ENCODE measurements at regions not wholly inside any gene's neighbourhood (a gene's known extent, or its start where the extent isn't known, plus 50 kb on each side); places are given as distances from the start of the nearest gene placed in this dataset.

DNA sequence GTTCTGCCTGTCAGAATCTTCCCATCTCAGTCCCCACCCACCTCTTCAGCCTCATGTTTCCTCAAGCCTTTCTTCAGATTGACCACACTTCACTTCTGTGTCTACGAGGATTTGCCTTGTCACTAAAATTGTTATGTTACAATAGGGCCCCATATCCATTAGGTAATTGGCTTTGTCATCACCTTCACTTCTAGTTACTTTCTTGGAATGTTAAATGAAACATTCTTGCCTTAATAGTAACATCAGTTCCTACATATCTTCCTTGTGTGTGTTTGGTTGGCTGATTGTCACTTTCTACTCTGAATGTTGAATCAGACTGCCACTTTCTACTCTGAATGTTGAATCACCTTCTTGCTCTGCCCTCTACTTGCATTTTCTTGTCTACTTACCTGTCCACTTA lies 599.9 kb upstream of the NXPH2 start:
- TF ChIP-seq, protein P1, sequence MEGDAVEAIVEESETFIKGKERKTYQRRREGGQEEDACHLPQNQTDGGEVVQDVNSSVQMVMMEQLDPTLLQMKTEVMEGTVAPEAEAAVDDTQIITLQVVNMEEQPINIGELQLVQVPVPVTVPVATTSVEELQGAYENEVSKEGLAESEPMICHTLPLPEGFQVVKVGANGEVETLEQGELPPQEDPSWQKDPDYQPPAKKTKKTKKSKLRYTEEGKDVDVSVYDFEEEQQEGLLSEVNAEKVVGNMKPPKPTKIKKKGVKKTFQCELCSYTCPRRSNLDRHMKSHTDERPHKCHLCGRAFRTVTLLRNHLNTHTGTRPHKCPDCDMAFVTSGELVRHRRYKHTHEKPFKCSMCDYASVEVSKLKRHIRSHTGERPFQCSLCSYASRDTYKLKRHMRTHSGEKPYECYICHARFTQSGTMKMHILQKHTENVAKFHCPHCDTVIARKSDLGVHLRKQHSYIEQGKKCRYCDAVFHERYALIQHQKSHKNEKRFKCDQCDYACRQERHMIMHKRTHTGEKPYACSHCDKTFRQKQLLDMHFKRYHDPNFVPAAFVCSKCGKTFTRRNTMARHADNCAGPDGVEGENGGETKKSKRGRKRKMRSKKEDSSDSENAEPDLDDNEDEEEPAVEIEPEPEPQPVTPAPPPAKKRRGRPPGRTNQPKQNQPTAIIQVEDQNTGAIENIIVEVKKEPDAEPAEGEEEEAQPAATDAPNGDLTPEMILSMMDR (IDR thresholded peaks at IDR 0.05; ENCODE audit: borderline replicate concordance) = no peak
- Histone ChIP-seq H3K4me1 (no peaks in the 10 kb centered on the region), H3K27me3 (ENCODE audit: low read depth) (no peaks in the 10 kb centered on the region), H3K9me3 (replicated peaks) (peaks cover 10% of the 10 kb centered on the region), H3K4me3 (no peak overlapping the region), H3K27ac (replicated peaks) (no peak overlapping the region), H3K36me3 (no peaks in the 10 kb centered on the region)
- intact Hi-C loops (cut with micrococcal nuclease) = no loop called here
- no peak for DNase-seq

DNA sequence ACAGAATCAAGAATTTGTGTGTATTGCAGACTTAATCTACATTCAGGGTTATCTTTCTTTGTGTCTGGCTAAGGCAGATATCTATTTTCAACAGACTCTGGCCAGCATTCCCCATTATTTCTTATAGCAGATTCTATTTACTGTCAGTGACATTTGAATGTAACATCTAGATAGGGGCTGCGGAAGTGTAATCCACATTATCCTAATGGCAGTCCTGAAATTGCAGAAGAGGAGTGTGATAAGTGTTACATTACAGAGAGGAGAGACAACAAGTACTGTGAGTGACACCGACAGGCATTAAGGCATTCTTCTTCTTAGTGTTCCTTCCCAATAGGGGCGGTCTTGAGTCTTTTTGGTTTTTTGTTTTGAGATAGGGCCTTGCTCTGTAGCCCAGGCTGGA lies 598.2 kb upstream of the NXPH2 start:
- no peak overlapping the region for H3K27ac ChIP-seq (replicated peaks)
- no peak for DNase-seq
- TF ChIP-seq, protein P1 (IDR thresholded peaks at IDR 0.05; ENCODE audit: borderline replicate concordance) = no peak
- peaks cover 10% of the 10 kb centered on the region for H3K9me3 ChIP-seq (replicated peaks)
- H3K27me3 ChIP-seq (ENCODE audit: low read depth) = no peaks in the 10 kb centered on the region
- intact Hi-C loops (cut with micrococcal nuclease) = no loop called here
- no peaks in the 10 kb centered on the region for H3K4me1 ChIP-seq
- H3K36me3 ChIP-seq = no peaks in the 10 kb centered on the region
- H3K4me3 ChIP-seq = no peak overlapping the region

DNA sequence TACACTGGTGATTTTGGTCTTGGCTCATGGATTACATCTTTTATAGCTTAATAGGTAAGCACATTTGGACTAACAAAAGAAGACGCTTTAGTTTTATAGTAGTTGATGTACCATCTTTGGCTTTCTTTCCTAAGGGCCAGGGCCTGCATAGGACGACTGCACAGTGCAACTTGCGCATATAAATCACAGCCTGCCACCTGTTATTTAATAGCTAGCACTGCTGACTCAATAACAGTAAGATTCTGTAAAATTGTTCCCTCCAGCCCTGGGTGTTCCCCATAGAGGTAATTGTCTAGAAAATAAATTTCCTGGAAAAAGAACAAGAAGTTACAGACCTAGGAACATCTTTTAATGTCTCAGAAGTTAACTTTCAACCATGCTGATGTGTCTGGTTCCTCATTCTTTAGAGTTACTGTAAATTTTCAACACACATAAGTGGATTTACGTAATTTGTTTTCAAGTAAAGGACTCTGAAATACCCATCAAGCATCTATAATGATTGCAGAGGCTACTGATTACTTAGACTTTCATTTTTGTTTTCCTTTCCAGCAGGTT lies 594.2 kb upstream of the NXPH2 start:
- no peaks in the 10 kb centered on the region for H3K4me1 ChIP-seq
- peaks cover 10% of the 10 kb centered on the region for H3K9me3 ChIP-seq (replicated peaks)
- H3K36me3 ChIP-seq = no peaks in the 10 kb centered on the region
- intact Hi-C loops (cut with micrococcal nuclease) = no loop called here
- H3K27me3 ChIP-seq (ENCODE audit: low read depth) = no peaks in the 10 kb centered on the region
- DNase-seq = no peak
- TF ChIP-seq, protein P1 (IDR thresholded peaks at IDR 0.05; ENCODE audit: borderline replicate concordance) = no peak
- H3K4me3 ChIP-seq = no peak overlapping the region
- H3K27ac ChIP-seq (replicated peaks) = no peak overlapping the region

DNA sequence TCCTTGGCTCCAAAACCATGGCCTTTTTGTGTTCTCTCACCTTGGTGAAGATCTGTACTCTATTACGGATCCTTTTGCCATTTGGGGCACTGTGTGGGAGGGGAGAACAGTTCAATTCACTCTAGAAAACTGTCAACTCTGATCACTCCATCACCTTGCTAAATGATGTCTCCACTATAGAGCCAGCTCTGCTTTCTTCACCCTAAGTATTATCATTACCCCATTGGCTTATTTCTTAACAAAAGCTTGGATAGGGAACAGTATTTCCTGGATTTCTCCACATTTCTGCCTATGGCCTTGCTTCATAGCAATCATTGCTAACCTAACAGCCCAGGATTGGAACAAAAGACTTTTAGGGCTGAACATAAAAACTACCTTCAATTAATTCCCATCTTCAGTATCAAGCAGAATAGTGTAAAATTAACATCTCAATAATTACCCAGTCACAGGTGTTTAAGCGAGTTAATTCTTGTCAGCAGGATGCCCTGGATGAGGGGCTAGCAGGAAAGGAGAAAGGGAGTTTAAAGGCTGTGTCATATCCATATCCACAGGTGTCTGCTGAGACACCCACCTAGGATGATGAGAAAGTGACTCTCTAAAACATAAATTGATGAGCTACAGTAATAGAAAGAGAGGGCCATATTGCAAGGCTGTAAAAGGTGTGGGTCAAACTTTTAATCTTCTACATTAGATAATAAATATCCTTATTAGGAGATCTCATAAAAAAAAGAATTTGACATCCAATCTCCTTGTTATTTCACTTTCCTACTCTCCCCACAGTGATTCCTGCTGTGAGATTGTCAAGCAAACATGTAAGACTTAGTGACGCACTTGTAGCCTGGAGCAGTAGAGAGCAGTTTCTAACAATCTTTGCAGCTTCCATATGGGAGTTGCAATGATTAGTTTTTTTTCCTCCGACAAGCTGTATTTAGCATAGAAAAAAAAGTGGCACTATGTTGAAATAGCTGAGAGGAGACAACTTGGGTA lies 589.5 kb upstream of the NXPH2 start:
- Histone ChIP-seq H3K4me3 (no peak overlapping the region), H3K27ac (replicated peaks) (no peak overlapping the region), H3K36me3 (no peaks in the 10 kb centered on the region), H3K4me1 (no peaks in the 10 kb centered on the region), H3K27me3 (ENCODE audit: low read depth) (no peaks in the 10 kb centered on the region), H3K9me3 (replicated peaks) (no peaks in the 10 kb centered on the region)
- DNase-seq = no peak
- TF ChIP-seq, protein P1 (IDR thresholded peaks at IDR 0.05; ENCODE audit: borderline replicate concordance) = no peak
- intact Hi-C loops (cut with micrococcal nuclease) = no loop called here

DNA sequence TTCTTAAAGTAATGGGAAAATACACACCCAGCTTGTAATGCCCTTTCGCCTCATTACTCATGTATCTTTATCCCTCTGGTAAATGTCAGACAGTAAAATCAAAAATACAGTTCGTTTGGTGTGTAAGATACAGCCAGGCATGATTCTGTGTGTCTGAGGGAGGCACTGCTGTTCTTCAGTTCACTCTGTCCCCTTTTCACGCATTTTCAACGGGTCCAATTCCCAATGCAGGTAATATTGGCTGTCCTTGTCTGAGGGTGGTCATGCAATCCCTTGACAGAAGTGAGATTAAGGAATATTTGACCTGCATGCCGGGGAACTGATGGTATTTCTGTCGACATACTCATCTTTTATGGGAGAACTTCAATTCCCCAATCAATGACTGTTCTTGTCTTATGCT lies 587.2 kb upstream of the NXPH2 start:
- Histone ChIP-seq H3K9me3 (replicated peaks) (no peaks in the 10 kb centered on the region), H3K27me3 (ENCODE audit: low read depth) (no peaks in the 10 kb centered on the region), H3K4me3 (no peak overlapping the region), H3K27ac (replicated peaks) (no peak overlapping the region), H3K4me1 (no peaks in the 10 kb centered on the region), H3K36me3 (no peaks in the 10 kb centered on the region)
- TF ChIP-seq, protein P1 (IDR thresholded peaks at IDR 0.05; ENCODE audit: borderline replicate concordance) = no peak
- no peak for DNase-seq
- intact Hi-C loops (cut with micrococcal nuclease) = no loop called here
